ENCODE measurements at regions not wholly inside any gene's neighbourhood (a gene's known extent, or its start where the extent isn't known, plus 50 kb on each side); places are given as distances from the start of the nearest gene placed in this dataset.

- DNase-seq (ENCODE audit: low read depth in 2 of 2): no peak
These were observed 277.8 kb downstream of the SEC14L1 start for GRCh38 chr17:77418609-77419008.

DNA sequence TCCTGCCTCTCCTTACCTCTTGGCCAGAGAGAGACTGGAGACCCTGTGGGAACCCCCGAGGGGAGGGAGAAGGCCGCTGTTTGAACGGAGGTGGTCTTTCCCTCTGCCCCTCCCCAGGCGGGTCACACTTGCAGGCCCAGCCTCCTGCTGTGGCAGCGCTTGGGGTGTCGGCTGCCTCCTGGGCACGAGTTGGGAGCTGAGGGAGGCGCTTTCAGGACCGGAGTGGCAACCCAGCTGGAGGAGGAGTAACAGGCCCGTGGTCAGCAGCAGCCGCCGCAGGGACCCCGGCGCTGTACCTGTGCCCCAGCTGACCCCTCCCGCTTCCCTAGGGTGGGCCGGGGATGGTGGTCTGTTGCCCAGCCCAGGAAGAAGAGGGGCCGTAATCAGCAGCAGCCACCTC, 278.3 kb downstream of the SEC14L1 start:
- no peak for DNase-seq (ENCODE audit: low read depth in 2 of 2)

DNA sequence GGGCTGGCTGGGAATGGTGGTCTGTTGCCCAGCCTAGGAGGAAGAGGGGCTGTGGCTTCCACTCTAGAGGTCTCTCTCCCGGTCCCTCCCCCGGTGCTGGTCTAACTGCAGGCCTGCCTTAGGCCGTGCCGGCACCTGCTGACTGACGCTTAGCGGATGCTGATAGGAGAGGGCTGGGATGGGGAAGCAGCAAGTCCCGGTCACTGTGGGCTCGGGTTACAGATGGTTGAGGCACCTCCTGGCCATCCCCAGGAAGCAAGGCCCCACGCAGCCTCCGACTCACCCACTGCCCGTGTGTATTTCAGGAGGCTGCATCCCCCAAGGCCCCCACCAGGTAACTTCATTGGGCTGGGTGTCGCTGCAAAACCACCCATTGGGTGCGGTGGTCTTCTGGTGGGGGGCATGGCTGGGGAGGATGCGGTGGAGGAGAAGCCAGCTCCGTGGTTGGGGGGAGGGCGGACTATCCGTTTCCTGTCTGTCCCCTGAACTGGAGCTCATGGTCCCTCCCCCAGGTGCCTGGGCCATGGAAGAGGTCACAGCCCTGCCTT, 278.9 kb downstream of the SEC14L1 start:
- no peak for DNase-seq (ENCODE audit: low read depth in 2 of 2)

- DNase-seq (ENCODE audit: low read depth in 2 of 2): no peak
These were observed 279.5 kb downstream of the SEC14L1 start for GRCh38 chr17:77420095-77420803.

GRCh38 chr17:77420804-77421629, 280.2 kb downstream of the SEC14L1 start:
- DNase-seq (ENCODE audit: low read depth in 2 of 2): no peak

GRCh38 chr17:77421630-77421972, 280.8 kb downstream of the SEC14L1 start:
- DNase-seq (ENCODE audit: low read depth in 2 of 2): no peak

DNA sequence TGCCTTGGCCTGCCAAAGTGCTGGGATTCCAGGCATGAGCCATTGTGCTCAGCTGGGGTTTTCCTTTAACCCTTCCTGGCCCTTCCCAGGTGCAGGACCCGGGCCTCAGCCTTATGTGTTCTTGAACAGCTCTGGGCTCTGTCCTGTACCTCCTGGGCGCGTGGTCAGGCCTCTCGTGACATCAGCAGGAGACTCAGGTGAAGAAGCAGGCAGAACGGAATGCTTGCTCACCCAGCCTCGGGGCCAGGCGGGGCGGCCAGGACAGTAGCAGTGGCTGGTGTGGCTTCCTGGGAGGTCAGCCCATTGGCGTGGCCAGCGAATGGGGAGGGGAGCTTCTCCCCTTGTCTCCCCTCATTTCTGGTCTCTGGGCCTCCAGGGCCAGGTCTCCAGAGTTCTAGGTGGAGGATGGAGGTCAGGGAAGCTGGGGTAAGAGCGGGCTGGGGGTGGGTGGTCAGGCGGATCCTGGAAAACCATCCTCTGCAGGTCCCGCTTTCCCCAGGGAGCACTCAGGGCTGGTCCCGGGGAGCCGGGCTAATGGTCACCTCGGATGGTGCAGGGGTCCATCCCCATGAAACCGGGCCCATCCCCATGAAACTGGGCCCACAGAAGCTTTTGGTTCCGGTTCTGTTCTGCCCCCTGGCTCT, 281.5 kb downstream of the SEC14L1 start:
- no peak for DNase-seq (ENCODE audit: low read depth in 2 of 2)

DNA sequence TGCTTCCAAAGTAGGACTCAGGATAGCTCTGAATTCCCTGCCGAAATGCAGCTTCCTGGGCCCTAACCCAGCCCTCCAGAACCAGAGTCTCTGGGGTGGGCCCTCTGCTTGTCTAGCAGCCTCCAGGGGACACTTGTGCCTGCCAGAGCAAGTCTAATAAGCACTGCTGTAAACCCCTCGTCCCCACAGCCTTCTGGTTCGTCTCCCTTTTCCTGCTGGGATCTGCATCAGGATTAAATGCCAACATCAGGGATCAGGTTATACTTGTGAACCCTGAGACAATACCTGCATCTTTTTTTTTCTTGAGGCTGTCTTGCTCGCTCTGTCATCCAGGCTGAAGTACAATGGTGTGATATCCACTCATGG, 282.0 kb downstream of the SEC14L1 start:
- DNase-seq (ENCODE audit: low read depth in 2 of 2): no peak

DNA sequence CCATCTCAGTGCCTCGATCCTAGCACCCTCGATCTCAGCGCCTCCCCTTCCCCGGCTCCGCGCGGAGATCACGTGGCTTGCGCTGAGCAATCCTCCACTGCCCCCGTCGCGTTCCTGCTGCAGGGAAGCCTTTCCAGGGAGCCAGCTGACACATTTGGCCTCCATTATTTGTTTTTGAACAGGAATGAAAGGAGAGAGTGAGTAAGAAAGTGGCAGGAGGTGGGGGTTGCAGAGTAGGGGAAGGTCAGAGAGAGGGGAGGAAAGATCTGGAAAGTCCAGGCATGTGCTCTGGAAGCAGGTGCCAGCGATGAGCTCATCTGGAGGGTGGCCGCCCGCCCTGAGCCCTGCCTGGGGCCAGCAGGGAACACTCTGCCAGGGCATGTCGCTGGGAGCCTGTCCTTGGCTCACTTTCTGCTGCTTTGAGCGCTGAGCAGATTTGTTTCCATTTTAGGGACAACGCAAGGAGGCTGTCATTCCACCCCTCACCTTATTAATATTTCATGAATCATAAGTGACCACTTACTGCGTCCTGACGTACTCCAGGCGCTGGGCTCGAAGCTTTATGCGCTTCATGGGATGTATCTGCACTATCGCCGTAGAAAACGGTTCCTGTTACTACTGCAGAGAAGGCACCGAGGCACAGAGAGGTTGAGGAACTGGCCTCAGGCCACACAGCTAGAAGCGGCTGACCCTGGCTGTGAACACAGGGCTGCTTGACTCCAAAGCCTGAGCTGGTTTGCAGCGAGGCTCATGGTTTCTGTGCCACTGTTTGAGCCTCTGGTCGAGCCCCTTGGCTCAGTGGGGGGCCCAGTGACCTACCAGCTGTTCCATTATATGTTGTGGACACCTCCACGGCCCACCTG, 283.1 kb downstream of the SEC14L1 start:
- DNase-seq (ENCODE audit: low read depth in 2 of 2): no peak

GRCh38 chr17:77424585-77425344, 284.0 kb downstream of the SEC14L1 start:
- DNase-seq (ENCODE audit: low read depth in 2 of 2): no peak

GRCh38 chr17:77425348-77425747, 284.6 kb downstream of the SEC14L1 start:
- DNase-seq (ENCODE audit: low read depth in 2 of 2): no peak

GRCh38 chr17:77425791-77426641, 285.2 kb downstream of the SEC14L1 start:
- peak in 1 of 2 donors; percentile 75 for DNase-seq (ENCODE audit: low read depth in 2 of 2)

DNA sequence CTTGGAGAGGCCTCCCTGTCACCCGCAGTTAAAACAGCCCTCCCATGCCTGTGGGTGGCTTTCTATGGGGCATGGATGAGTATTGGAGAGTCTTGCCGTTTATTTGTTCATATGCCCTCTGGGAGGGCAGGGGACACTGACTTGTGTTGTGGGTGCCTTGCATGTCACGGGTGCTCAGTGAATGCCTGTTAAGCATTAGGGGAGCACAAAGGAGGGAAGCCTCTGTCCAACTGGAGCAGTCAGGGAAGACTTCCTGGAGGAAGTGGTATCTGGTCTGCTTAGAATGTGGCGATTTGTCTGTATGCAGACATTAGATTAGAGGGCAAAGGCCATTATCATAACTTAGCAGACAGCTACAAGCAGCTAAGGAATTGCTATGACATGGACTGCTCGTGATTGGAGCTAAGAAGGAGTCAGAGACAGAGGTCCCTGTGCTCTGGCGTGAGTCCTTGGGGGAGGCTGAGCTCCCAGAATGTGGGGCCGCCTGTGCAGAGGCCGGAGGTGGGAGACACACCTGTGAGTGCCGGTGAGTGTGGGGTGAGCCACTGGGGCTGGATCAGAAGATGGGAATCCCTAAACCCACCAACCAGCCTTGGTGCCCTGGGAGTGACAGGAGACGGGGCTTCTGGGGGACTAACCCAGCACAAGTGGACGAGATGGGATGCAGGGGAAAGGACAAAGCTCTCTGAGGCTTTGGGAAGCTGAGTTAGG, 286.1 kb downstream of the SEC14L1 start:
- no peak for DNase-seq (ENCODE audit: low read depth in 2 of 2)

GRCh38 chr17:77427391-77427991, 286.7 kb downstream of the SEC14L1 start:
- no peak for DNase-seq (ENCODE audit: low read depth in 2 of 2)

- DNase-seq (ENCODE audit: low read depth in 2 of 2): no peak
These were observed 287.4 kb downstream of the SEC14L1 start for GRCh38 chr17:77428020-77428748.

DNA sequence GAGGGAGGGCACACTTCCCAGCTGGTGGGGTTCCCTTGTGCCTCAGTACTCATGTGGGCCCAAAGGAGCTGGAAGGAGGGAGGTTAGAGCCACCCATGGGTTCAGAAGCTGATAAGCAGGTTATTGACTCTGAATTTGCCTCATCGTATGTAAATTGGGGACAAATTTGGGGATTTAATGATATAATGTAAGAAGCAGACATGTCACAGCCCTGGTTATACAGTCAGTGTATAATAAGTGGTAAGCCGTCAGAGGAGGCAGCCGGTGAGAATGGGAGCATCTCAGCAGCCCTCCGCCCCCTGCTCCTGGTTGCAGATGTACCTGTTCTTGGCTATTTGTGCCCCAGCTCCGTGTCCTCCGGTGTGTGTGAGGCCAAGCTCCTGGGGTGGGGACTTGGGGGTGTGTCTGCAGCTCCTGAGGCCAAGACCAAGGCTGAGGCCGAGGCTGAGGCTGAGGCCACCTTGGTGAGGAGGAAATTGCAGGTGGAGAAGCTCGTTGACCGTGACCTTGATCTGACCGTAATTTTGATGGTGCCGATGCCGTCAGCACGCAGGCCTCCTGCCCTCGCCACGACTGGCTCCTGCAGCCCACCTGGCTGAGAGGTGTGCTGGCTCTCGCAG, 288.1 kb downstream of the SEC14L1 start:
- DNase-seq (ENCODE audit: low read depth in 2 of 2): no peak

DNA sequence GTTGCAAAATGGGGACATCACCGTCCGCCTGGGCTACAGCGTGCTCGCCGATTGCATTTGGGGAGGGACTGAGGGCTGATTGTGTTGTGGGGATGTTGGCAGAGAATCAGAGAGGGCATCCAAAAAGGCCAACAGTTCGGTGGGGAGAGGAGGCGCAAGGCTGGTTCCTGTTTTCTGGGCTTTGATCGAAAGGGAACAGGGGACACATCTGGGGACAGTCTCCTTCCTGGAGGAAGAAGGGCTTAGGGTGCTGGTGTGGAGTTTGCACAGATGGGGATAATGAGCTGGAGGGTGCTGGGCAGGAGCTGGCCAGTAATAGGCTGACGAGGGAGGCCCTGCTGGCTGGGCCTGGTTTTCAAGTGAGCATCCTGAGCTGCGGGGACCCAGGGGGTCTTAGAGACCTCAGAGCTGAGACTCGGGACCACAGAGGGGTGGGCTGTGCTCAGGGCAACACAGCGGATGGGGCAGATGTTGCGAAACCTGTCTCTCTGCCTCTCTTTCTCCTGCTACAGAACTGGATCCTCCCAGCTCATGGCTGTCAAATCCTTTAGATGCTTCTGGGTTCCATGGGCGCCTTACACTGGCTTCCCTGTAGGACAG, 288.7 kb downstream of the SEC14L1 start:
- no peak for DNase-seq (ENCODE audit: low read depth in 2 of 2)

Data from activated CD4-positive, alpha-beta T cell treated with anti-CD3 and anti-CD28 coated beads for 24 hours (primary cell).